H1 (cell line): ENCODE measurements at regions not wholly inside any gene's neighbourhood (a gene's known extent, or its start where the extent isn't known, plus 50 kb on each side); places are given as distances from the start of the nearest gene placed in this dataset.

Experiments used
- ASH2L ChIP-seq: fragments of 200-600, 300-600 bp; sonication (generic); IDR thresholded peaks from one replicate; pipeline ENCODE4 v1.7.1; 2017; ENCODE audit warnings: low read length
- HDAC6 ChIP-seq: IDR thresholded peaks from one replicate; pipeline ENCODE4 v1.7.1; 2012; ENCODE audit warnings: low read depth, mild to moderate bottlenecking, inconsistent platforms, low read length, moderate library complexity
- PHF8 ChIP-seq: fragments of 200-600 bp; sonication (generic); conservative IDR thresholded peaks from 2 replicates; pipeline ENCODE4 v1.7.1; 2012; ENCODE audit warnings: low read depth, mild to moderate bottlenecking, inconsistent platforms, low read length, moderate library complexity
- TF ChIP-seq, protein P1 (sequence below): fragments of 300-600 bp; sonication (generic); IDR thresholded peaks from 2 replicates; pipeline ENCODE4 v1.7.1; 2012; ENCODE audit warnings: low read length, moderate library complexity, mild to moderate bottlenecking, inconsistent platforms; ENCODE audit not compliant: insufficient replicate concordance
- TF ChIP-seq, protein P2 (sequence below): IDR thresholded peaks from 2 replicates; pipeline ENCODE4 v1.6.1; 2012; ENCODE audit warnings: inconsistent platforms

DNA sequence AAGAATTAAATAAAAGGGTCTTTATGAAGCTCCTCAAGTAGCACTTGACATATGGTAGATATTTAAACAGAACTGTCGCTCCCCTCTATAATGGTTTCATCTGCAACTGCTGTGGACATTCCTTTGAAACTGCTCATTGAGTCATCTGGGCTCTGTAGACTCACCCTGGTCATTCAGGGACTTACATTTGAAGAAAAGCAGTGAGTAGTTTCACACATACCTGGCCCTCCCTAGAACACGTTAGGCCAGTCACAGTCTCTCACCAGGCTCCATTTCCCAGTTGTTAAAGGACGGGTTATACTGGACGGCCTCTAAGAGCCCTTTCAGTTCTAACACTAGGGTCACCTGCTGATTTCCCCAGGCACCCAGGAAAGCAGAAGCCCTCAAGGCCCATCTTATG, 217.0 kb downstream of the BCL11B start (continued):
- TF ChIP-seq, protein P1, sequence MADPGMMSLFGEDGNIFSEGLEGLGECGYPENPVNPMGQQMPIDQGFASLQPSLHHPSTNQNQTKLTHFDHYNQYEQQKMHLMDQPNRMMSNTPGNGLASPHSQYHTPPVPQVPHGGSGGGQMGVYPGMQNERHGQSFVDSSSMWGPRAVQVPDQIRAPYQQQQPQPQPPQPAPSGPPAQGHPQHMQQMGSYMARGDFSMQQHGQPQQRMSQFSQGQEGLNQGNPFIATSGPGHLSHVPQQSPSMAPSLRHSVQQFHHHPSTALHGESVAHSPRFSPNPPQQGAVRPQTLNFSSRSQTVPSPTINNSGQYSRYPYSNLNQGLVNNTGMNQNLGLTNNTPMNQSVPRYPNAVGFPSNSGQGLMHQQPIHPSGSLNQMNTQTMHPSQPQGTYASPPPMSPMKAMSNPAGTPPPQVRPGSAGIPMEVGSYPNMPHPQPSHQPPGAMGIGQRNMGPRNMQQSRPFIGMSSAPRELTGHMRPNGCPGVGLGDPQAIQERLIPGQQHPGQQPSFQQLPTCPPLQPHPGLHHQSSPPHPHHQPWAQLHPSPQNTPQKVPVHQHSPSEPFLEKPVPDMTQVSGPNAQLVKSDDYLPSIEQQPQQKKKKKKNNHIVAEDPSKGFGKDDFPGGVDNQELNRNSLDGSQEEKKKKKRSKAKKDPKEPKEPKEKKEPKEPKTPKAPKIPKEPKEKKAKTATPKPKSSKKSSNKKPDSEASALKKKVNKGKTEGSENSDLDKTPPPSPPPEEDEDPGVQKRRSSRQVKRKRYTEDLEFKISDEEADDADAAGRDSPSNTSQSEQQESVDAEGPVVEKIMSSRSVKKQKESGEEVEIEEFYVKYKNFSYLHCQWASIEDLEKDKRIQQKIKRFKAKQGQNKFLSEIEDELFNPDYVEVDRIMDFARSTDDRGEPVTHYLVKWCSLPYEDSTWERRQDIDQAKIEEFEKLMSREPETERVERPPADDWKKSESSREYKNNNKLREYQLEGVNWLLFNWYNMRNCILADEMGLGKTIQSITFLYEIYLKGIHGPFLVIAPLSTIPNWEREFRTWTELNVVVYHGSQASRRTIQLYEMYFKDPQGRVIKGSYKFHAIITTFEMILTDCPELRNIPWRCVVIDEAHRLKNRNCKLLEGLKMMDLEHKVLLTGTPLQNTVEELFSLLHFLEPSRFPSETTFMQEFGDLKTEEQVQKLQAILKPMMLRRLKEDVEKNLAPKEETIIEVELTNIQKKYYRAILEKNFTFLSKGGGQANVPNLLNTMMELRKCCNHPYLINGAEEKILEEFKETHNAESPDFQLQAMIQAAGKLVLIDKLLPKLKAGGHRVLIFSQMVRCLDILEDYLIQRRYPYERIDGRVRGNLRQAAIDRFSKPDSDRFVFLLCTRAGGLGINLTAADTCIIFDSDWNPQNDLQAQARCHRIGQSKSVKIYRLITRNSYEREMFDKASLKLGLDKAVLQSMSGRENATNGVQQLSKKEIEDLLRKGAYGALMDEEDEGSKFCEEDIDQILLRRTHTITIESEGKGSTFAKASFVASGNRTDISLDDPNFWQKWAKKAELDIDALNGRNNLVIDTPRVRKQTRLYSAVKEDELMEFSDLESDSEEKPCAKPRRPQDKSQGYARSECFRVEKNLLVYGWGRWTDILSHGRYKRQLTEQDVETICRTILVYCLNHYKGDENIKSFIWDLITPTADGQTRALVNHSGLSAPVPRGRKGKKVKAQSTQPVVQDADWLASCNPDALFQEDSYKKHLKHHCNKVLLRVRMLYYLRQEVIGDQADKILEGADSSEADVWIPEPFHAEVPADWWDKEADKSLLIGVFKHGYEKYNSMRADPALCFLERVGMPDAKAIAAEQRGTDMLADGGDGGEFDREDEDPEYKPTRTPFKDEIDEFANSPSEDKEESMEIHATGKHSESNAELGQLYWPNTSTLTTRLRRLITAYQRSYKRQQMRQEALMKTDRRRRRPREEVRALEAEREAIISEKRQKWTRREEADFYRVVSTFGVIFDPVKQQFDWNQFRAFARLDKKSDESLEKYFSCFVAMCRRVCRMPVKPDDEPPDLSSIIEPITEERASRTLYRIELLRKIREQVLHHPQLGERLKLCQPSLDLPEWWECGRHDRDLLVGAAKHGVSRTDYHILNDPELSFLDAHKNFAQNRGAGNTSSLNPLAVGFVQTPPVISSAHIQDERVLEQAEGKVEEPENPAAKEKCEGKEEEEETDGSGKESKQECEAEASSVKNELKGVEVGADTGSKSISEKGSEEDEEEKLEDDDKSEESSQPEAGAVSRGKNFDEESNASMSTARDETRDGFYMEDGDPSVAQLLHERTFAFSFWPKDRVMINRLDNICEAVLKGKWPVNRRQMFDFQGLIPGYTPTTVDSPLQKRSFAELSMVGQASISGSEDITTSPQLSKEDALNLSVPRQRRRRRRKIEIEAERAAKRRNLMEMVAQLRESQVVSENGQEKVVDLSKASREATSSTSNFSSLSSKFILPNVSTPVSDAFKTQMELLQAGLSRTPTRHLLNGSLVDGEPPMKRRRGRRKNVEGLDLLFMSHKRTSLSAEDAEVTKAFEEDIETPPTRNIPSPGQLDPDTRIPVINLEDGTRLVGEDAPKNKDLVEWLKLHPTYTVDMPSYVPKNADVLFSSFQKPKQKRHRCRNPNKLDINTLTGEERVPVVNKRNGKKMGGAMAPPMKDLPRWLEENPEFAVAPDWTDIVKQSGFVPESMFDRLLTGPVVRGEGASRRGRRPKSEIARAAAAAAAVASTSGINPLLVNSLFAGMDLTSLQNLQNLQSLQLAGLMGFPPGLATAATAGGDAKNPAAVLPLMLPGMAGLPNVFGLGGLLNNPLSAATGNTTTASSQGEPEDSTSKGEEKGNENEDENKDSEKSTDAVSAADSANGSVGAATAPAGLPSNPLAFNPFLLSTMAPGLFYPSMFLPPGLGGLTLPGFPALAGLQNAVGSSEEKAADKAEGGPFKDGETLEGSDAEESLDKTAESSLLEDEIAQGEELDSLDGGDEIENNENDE: no peak
- TF ChIP-seq, protein P2, sequence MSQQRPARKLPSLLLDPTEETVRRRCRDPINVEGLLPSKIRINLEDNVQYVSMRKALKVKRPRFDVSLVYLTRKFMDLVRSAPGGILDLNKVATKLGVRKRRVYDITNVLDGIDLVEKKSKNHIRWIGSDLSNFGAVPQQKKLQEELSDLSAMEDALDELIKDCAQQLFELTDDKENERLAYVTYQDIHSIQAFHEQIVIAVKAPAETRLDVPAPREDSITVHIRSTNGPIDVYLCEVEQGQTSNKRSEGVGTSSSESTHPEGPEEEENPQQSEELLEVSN: no peak
- TF ChIP-seq ASH2L: no peak
- TF ChIP-seq HDAC6: no peak
- TF ChIP-seq PHF8: no peak
